ENCODE measurements at regions not wholly inside any gene's neighbourhood (a gene's known extent, or its start where the extent isn't known, plus 50 kb on each side); places are given as distances from the start of the nearest gene placed in this dataset.

DNA sequence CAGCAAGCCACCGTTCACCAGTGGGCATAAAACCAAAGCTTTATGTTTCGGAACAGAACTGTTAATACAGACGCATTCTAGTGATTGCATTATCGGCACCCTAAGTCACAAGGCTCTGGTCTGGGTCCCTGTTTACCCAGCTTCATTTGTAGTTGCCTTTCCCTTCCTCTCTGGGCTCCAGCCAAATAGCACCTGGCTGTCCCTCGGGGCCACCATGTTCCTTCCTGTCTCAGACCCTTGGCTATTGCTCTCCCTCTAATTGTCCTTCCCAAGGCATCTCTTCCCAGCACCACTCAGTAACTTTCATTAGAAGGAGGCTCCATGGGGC is 75.3 kb downstream of the SDC1 start:
- TF ChIP-seq, protein P1, sequence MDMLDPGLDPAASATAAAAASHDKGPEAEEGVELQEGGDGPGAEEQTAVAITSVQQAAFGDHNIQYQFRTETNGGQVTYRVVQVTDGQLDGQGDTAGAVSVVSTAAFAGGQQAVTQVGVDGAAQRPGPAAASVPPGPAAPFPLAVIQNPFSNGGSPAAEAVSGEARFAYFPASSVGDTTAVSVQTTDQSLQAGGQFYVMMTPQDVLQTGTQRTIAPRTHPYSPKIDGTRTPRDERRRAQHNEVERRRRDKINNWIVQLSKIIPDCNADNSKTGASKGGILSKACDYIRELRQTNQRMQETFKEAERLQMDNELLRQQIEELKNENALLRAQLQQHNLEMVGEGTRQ (CRISPR knock-in tag; IDR thresholded peaks at IDR 0.05), result no peak
- TF ChIP-seq NR3C1 (CRISPR knock-in tag; conservative IDR thresholded peaks at IDR 0.05; ENCODE audit: low read depth) (no peak), SP1 (CRISPR knock-in tag; conservative IDR thresholded peaks at IDR 0.05) (no peak), KAT7 (CRISPR knock-in tag; IDR thresholded peaks at IDR 0.05; ENCODE audit: borderline replicate concordance) (no peak), TEAD4 (CRISPR knock-in tag; IDR thresholded peaks at IDR 0.05) (no peak), NFYB (CRISPR knock-in tag; conservative IDR thresholded peaks at IDR 0.05; ENCODE audit: low read depth) (no peak), JUN (CRISPR knock-in tag; IDR thresholded peaks at IDR 0.05) (no peak), TEAD1 (CRISPR knock-in tag; IDR thresholded peaks at IDR 0.05) (no peak), GABPB1 (CRISPR knock-in tag; IDR thresholded peaks at IDR 0.05) (no peak)
- TF ChIP-seq, protein P2, sequence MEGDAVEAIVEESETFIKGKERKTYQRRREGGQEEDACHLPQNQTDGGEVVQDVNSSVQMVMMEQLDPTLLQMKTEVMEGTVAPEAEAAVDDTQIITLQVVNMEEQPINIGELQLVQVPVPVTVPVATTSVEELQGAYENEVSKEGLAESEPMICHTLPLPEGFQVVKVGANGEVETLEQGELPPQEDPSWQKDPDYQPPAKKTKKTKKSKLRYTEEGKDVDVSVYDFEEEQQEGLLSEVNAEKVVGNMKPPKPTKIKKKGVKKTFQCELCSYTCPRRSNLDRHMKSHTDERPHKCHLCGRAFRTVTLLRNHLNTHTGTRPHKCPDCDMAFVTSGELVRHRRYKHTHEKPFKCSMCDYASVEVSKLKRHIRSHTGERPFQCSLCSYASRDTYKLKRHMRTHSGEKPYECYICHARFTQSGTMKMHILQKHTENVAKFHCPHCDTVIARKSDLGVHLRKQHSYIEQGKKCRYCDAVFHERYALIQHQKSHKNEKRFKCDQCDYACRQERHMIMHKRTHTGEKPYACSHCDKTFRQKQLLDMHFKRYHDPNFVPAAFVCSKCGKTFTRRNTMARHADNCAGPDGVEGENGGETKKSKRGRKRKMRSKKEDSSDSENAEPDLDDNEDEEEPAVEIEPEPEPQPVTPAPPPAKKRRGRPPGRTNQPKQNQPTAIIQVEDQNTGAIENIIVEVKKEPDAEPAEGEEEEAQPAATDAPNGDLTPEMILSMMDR (IDR thresholded peaks at IDR 0.05), result no peak
- TF ChIP-seq, protein P3, sequence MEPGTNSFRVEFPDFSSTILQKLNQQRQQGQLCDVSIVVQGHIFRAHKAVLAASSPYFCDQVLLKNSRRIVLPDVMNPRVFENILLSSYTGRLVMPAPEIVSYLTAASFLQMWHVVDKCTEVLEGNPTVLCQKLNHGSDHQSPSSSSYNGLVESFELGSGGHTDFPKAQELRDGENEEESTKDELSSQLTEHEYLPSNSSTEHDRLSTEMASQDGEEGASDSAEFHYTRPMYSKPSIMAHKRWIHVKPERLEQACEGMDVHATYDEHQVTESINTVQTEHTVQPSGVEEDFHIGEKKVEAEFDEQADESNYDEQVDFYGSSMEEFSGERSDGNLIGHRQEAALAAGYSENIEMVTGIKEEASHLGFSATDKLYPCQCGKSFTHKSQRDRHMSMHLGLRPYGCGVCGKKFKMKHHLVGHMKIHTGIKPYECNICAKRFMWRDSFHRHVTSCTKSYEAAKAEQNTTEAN (CRISPR knock-in tag; IDR thresholded peaks at IDR 0.05), result no peak
- TF ChIP-seq, protein P4, sequence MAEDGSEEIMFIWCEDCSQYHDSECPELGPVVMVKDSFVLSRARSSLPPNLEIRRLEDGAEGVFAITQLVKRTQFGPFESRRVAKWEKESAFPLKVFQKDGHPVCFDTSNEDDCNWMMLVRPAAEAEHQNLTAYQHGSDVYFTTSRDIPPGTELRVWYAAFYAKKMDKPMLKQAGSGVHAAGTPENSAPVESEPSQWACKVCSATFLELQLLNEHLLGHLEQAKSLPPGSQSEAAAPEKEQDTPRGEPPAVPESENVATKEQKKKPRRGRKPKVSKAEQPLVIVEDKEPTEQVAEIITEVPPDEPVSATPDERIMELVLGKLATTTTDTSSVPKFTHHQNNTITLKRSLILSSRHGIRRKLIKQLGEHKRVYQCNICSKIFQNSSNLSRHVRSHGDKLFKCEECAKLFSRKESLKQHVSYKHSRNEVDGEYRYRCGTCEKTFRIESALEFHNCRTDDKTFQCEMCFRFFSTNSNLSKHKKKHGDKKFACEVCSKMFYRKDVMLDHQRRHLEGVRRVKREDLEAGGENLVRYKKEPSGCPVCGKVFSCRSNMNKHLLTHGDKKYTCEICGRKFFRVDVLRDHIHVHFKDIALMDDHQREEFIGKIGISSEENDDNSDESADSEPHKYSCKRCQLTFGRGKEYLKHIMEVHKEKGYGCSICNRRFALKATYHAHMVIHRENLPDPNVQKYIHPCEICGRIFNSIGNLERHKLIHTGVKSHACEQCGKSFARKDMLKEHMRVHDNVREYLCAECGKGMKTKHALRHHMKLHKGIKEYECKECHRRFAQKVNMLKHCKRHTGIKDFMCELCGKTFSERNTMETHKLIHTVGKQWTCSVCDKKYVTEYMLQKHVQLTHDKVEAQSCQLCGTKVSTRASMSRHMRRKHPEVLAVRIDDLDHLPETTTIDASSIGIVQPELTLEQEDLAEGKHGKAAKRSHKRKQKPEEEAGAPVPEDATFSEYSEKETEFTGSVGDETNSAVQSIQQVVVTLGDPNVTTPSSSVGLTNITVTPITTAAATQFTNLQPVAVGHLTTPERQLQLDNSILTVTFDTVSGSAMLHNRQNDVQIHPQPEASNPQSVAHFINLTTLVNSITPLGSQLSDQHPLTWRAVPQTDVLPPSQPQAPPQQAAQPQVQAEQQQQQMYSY (CRISPR knock-in tag; IDR thresholded peaks at IDR 0.05), result no peak
